D721Med (cell line): ENCODE measurements at regions not wholly inside any gene's neighbourhood (a gene's known extent, or its start where the extent isn't known, plus 50 kb on each side); places are given as distances from the start of the nearest gene placed in this dataset.
"Not testable (repeated sequence)": the region's sequence is repeated elsewhere in the genome, so short reads cannot be mapped to it uniquely, and the experiment has no call there.

Experiments used
- DNase-seq: peaks from one replicate; pipeline ENCODE4 v3.0.0; 2011; ENCODE audit warnings: low spot score; ENCODE audit not compliant: insufficient read length
- FAIRE-seq: peaks from 2 replicates; lab custom pipeline; 2011; peaks lifted over from hg19 to GRCh38; lab: Jason Lieb, UNC
- TF ChIP-seq, protein P1 (sequence below): IDR thresholded peaks from 2 replicates; pipeline ENCODE4 v1.5.1; 2012; ENCODE audit warnings: mild to moderate bottlenecking, control low read depth; ENCODE audit not compliant: insufficient read depth; ENCODE audit errors: missing control alignments

DNA sequence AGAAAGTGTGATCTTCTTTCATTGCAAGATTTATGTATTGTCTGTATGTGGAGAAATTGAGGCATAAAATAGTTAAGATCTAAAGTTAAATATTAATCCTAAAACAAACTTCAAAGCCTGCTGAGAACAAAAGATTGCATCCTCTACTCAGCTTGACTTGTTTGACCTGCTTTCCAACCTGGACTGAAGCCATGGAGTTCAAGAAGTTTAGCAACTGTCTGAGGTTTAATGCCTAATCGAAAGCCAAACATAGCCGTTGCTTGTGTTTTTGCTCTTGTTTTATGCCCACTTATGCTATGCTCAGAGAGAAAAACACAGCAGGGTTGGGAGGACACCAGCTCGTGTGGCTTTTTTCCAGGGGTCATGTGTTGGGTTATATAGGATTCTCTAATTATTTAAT is 135.6 kb downstream of the NUFIP1 start:
- TF ChIP-seq, protein P1, sequence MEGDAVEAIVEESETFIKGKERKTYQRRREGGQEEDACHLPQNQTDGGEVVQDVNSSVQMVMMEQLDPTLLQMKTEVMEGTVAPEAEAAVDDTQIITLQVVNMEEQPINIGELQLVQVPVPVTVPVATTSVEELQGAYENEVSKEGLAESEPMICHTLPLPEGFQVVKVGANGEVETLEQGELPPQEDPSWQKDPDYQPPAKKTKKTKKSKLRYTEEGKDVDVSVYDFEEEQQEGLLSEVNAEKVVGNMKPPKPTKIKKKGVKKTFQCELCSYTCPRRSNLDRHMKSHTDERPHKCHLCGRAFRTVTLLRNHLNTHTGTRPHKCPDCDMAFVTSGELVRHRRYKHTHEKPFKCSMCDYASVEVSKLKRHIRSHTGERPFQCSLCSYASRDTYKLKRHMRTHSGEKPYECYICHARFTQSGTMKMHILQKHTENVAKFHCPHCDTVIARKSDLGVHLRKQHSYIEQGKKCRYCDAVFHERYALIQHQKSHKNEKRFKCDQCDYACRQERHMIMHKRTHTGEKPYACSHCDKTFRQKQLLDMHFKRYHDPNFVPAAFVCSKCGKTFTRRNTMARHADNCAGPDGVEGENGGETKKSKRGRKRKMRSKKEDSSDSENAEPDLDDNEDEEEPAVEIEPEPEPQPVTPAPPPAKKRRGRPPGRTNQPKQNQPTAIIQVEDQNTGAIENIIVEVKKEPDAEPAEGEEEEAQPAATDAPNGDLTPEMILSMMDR = no peak
- FAIRE-seq = no peak

DNA sequence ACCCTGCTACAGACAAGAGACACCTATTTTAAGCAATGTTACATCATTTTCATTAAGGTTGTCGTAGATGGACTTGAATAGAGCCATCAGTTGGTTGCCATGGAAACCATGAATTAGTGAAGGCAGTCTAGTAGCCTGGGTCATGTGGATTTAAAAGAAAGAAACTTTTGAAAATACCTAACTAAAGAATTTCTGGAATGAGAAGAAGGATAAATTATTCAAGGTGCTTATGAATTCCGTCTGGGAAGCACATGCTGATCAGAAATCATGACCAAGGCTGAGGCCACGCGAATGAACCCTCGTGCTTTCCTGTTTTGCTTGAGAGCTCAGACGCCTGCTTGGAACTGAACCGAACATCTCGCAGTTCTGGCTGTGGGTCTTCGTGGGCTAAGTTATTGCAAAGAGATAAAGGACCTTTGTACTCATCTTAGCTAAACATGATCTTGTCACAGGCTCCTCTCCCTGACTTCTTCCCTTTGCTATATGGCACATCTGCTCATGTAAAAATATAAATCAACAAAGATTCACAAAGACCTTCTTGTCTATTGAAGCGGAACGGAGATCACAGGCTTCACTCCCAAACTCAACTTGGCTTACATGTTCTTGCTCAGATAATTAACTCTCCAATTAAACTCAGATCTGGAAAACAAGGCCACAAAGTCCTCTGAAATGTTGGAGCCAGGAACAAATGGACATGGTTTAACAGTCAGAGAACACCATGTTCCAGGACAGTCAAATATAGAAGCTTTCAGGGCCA is 140.2 kb downstream of the NUFIP1 start:
- TF ChIP-seq, protein P1 = no peak
- DNase-seq (no peak), FAIRE-seq (no peak)

More for the DNA sequence above, 135.6 kb downstream of the NUFIP1 start:
- DNase-seq = no peak

DNA sequence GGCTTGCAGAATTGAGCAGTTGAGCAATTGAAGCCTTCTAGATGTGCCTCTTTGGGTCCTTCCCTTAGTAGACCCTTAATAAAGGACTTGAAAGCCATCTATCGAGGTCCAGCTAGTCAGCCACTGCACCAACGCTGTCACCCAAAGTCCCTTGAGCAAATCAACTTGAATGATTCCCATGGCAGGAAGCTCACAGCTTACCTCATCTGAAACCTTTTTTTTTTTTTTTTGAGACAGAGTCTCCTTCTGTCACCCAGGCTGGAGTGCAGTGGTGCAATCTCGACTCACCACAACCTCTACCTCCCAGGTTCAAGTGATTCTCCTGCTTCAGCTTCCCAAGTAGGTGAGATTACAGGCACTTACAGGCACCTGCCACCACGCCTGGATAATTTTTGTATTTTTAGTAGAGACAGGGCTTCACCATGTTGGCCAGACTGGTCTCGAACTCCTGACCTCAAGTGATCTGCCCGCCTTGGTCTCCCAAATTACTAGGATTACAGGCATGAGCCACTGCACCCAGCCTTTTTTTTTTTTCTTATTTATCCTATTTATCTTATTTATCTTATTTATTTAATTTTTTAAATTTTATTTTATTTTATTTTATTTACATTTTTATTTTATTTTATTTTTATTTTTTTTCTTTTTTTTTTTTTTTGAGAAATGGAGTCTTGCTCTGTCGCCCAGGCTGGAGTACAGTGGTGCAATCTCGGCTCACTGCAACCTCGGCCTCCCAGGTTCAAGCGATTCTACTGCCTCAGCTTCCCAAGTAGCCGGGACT is 143.8 kb downstream of the NUFIP1 start:
- not testable (repeated sequence) for FAIRE-seq, DNase-seq

DNA sequence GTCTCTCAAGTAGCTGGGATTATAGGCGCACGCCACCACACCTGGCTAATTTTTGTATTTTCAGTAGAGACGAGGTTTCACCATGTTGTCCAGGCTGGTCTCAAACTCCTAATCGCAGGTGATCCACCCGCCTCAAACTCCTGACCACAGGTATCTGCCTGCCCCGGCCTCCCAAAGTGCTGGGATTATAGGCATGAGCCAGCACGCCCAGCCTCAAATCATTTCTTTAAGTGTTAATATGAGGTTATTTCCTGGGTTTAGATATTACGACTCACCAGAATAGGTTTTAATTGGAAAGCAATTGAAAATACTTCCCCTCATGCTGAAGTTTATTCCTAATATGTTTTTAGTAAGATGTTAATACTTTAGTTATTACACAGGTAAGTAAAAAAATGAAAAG is 144.5 kb downstream of the NUFIP1 start:
- DNase-seq (no peak), FAIRE-seq (no peak)
- TF ChIP-seq, protein P1 = no peak

DNA sequence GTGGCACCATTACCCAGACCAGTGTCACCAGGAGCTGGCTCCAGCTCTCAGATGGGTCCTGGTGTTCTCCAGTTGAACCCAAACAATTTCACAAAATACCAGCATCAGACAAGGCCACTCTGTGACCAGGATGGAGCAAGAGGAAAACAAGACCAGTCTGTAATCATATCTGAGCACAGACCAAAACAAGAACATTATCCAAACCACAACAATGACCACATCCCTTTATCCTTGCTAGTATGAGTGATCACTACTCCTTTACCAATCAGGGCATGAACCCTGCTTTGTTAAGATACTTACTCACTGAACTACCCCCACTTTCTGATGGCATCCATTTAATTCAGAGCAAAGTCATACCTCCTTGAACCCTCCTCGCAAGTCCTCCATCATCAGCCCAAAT is 145.9 kb downstream of the NUFIP1 start:
- TF ChIP-seq, protein P1 = no peak
- no peak for DNase-seq

DNA sequence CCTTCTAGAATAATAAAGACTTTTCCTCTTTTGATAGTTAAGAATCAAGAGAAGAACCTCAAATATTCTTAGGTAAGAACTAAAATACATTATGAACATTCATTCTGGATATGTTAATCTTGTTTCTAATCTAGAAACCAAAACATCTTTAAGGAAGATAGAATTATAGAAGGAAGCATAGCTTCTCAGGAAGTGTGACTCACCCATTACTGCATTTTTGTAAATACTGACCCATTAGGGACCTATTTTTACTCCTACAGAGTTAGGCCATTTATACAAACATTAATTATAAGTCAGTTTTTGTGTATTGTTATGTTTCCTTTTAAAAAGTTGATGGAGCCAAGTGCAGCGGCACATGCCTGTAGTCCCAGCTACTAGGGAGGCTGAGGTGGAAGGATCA is 147.1 kb downstream of the NUFIP1 start:
- no peak for DNase-seq
- no peak for FAIRE-seq
- TF ChIP-seq, protein P1 = no peak

More for the DNA sequence above, 145.9 kb downstream of the NUFIP1 start:
- no peak for FAIRE-seq

DNA sequence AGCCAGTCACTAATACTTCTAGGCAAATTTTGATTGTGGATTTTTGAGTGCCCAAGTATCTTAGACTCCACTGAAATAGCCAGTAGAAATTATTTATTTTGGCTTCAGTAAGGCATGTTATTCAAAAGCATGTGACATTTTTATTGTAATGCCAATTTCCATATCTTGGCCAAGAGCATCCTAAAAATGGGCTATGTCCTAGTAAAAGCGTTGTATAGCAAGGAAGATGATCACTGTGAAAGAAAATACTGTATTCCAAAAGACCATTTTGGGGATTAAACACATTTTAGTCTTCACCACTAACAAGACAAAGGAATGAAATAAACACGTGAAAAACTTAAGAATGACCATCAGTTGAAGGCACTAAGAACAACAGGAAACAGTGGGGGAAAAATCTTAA is 149.1 kb downstream of the NUFIP1 start:
- no peak for FAIRE-seq
- DNase-seq = no peak
- TF ChIP-seq, protein P1 = no peak
